ENCODE measurements at regions not wholly inside any gene's neighbourhood (a gene's known extent, or its start where the extent isn't known, plus 50 kb on each side); places are given as distances from the start of the nearest gene placed in this dataset.

- no peaks in the 10 kb centered on the region for H3K27me3 ChIP-seq (ENCODE audit: insufficient read depth, low read length)
- no peak overlapping the region for H3K4me3 Mint-ChIP-seq (ENCODE audit: unreplicated experiment)
- H3K27ac ChIP-seq (ENCODE audit: low read depth, low read length): peak overlapping the region; percentile 49
- DNase-seq (ENCODE audit: low read depth): peak; percentile 80
- H3K4me2 ChIP-seq (ENCODE audit: low read length): peak overlapping the region; percentile 49
- H3K9me3 Mint-ChIP-seq (ENCODE audit: unreplicated experiment): peaks cover 7% of the 10 kb centered on the region
- H2AFZ ChIP-seq (ENCODE audit: low read depth, low read length): peak overlapping the region; percentile 59
- peaks cover 22% of the 10 kb centered on the region for H3K4me1 Mint-ChIP-seq (ENCODE audit: low read depth, unreplicated experiment)
- peaks cover 30% of the 10 kb centered on the region for H3K4me1 ChIP-seq (ENCODE audit: insufficient read depth, low read length)
- no peak for FAIRE-seq
- H3K36me3 ChIP-seq (ENCODE audit: insufficient read depth, low read length): no peaks in the 10 kb centered on the region
- H3K4me3 ChIP-seq (ENCODE audit: insufficient read depth, low read depth, low read length): no peak overlapping the region
- H3K27me3 Mint-ChIP-seq (ENCODE audit: low read depth, unreplicated experiment): peaks cover 3% of the 10 kb centered on the region
- peak overlapping the region; percentile 53 for H3K9ac ChIP-seq (ENCODE audit: low read length)
- H3K36me3 Mint-ChIP-seq (ENCODE audit: low read depth, unreplicated experiment): no peaks in the 10 kb centered on the region
- TF ChIP-seq CTCF (IDR thresholded peaks at IDR 0.05; ENCODE audit: insufficient read depth, low read depth, low read length): no peak
- H3K79me2 ChIP-seq (ENCODE audit: insufficient read depth, low read length): no peaks in the 10 kb centered on the region
- no peaks in the 10 kb centered on the region for H4K20me1 ChIP-seq (ENCODE audit: insufficient read depth, low read length)
- no peaks in the 10 kb centered on the region for H3K9me3 ChIP-seq (ENCODE audit: insufficient read depth, low read depth, low read length)
- peak overlapping the region; percentile 58 for H3K27ac Mint-ChIP-seq (ENCODE audit: unreplicated experiment)
These were observed 198.9 kb downstream of the NXNL2 start for GRCh38 chr9:88733651-88734421.

GRCh38 chr9:88734527-88734926, 199.5 kb downstream of the NXNL2 start:
- no peak for TF ChIP-seq CTCF (IDR thresholded peaks at IDR 0.05; ENCODE audit: insufficient read depth, low read depth, low read length)
- no peak for TF ChIP-seq EZH2 (IDR thresholded peaks at IDR 0.05; ENCODE audit: insufficient read depth, low read length)
- FAIRE-seq (no peak), DNase-seq (ENCODE audit: low read depth) (no peak)
- peaks cover 3% of the 10 kb centered on the region for H3K9me3 Mint-ChIP-seq (ENCODE audit: unreplicated experiment)
- no peaks in the 10 kb centered on the region for H3K27me3 ChIP-seq (ENCODE audit: insufficient read depth, low read length)
- peak overlapping the region; percentile 22 for H3K4me2 ChIP-seq (ENCODE audit: low read length)
- H3K27ac Mint-ChIP-seq (ENCODE audit: unreplicated experiment): no peak overlapping the region
- no peaks in the 10 kb centered on the region for H3K36me3 ChIP-seq (ENCODE audit: insufficient read depth, low read length)
- H3K27me3 Mint-ChIP-seq (ENCODE audit: low read depth, unreplicated experiment): no peaks in the 10 kb centered on the region
- H3K9me3 ChIP-seq (ENCODE audit: insufficient read depth, low read depth, low read length): no peaks in the 10 kb centered on the region
- H3K9ac ChIP-seq (ENCODE audit: low read length): peak overlapping the region; percentile 53
- H3K79me2 ChIP-seq (ENCODE audit: insufficient read depth, low read length): no peaks in the 10 kb centered on the region
- no peak overlapping the region for H3K4me3 ChIP-seq (ENCODE audit: insufficient read depth, low read depth, low read length)
- no peak overlapping the region for H2AFZ ChIP-seq (ENCODE audit: low read depth, low read length)
- peaks cover 22% of the 10 kb centered on the region for H3K4me1 Mint-ChIP-seq (ENCODE audit: low read depth, unreplicated experiment)
- H3K4me1 ChIP-seq (ENCODE audit: insufficient read depth, low read length): peaks cover 30% of the 10 kb centered on the region
- H4K20me1 ChIP-seq (ENCODE audit: insufficient read depth, low read length): no peaks in the 10 kb centered on the region
- H3K36me3 Mint-ChIP-seq (ENCODE audit: low read depth, unreplicated experiment): no peaks in the 10 kb centered on the region
- peak overlapping the region; percentile 49 for H3K27ac ChIP-seq (ENCODE audit: low read depth, low read length)
- no peak overlapping the region for H3K4me3 Mint-ChIP-seq (ENCODE audit: unreplicated experiment)

- peaks cover 30% of the 10 kb centered on the region for H3K4me1 ChIP-seq (ENCODE audit: insufficient read depth, low read length)
- no peak overlapping the region for H3K9ac ChIP-seq (ENCODE audit: low read length)
- FAIRE-seq: no peak
- Mint-ChIP-seq H3K36me3 (ENCODE audit: low read depth, unreplicated experiment) (no peaks in the 10 kb centered on the region), H3K27me3 (ENCODE audit: low read depth, unreplicated experiment) (no peaks in the 10 kb centered on the region), H3K27ac (ENCODE audit: unreplicated experiment) (no peak overlapping the region), H3K9me3 (ENCODE audit: unreplicated experiment) (peaks cover 3% of the 10 kb centered on the region), H3K4me3 (ENCODE audit: unreplicated experiment) (no peak overlapping the region), H3K4me1 (ENCODE audit: low read depth, unreplicated experiment) (peaks cover 22% of the 10 kb centered on the region)
- H3K79me2 ChIP-seq (ENCODE audit: insufficient read depth, low read length): no peaks in the 10 kb centered on the region
- H3K4me3 ChIP-seq (ENCODE audit: insufficient read depth, low read depth, low read length): no peak overlapping the region
- peaks cover under 1% of the 10 kb centered on the region for H3K9me3 ChIP-seq (ENCODE audit: insufficient read depth, low read depth, low read length)
- no peak overlapping the region for H3K4me2 ChIP-seq (ENCODE audit: low read length)
- no peaks in the 10 kb centered on the region for H3K27me3 ChIP-seq (ENCODE audit: insufficient read depth, low read length)
- H2AFZ ChIP-seq (ENCODE audit: low read depth, low read length): no peak overlapping the region
- DNase-seq (ENCODE audit: low read depth): no peak
- H3K27ac ChIP-seq (ENCODE audit: low read depth, low read length): no peak overlapping the region
- H3K36me3 ChIP-seq (ENCODE audit: insufficient read depth, low read length): no peaks in the 10 kb centered on the region
- H4K20me1 ChIP-seq (ENCODE audit: insufficient read depth, low read length): no peaks in the 10 kb centered on the region
- no peak for TF ChIP-seq CTCF (IDR thresholded peaks at IDR 0.05; ENCODE audit: insufficient read depth, low read depth, low read length)
- TF ChIP-seq EZH2 (IDR thresholded peaks at IDR 0.05; ENCODE audit: insufficient read depth, low read length): no peak
These were observed 201.2 kb downstream of the NXNL2 start for GRCh38 chr9:88736136-88736637.

Measured in astrocyte (in vitro differentiated cells and primary cell).